ENCODE measurements at regions not wholly inside any gene's neighbourhood (a gene's known extent, or its start where the extent isn't known, plus 50 kb on each side); places are given as distances from the start of the nearest gene placed in this dataset.

DNA sequence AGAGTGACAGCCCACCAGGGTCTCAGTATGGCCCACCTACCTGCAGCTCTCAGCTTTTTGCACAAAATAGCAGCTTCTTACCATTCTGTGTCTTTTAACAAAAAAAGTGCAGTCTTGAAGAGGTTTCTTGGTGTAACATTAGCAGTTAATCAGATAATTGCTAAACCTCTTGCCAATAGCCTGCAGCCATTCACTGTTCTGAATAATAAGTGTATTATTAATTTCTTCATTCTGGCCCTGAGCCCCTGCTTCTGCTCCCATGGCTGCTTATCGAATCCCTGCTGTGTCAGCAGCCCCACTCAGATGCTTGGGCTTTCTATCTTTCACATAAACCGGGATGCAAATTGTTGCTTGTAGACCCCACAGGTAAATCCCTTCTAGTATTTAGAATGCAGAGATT is 485.9 kb downstream of the CAAP1 start:
- no peak for DNase-seq (ENCODE audit: low read depth in 2 of 2)

DNA sequence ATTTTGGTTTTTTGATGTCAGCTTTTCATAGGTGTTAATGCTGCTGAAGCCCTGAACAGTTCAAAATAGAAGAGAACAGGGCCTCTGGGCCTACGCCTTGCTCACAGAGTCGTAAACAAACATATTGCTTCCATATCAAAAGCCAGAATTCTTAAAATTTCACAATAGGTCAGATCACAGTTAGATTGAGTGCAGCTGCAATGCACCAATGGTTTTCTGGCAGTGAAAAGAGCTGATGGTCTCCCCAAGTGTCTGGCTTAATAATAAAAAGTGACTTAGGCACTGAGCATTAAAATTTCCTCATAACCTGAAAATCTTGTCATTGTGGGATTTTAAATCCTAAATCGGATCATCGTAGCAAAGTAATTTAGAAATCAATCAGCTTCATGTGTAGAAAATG is 493.0 kb downstream of the CAAP1 start:
- no peak for DNase-seq (ENCODE audit: low read depth in 2 of 2)

DNA sequence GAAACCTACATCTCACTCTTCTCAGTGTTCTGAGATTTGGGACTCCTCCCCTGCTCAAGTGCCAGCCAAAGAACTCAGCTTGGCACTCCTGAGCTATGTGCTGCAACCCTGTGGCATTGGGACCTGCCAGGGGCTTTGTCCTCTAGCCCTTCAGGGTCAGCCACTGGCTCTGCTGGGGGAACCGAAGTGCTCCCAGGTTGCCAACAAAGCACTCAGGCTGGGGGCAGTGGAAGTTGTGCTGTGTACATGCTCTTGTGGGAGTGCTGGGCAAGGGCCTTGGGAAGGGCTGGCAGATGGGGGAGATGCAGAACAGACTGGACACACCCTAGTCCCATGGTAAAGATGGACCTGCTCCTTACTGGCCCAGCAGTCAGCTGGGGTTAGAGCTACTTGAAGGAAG is 498.6 kb downstream of the CAAP1 start:
- no peak for DNase-seq (ENCODE audit: low read depth in 2 of 2)

DNA sequence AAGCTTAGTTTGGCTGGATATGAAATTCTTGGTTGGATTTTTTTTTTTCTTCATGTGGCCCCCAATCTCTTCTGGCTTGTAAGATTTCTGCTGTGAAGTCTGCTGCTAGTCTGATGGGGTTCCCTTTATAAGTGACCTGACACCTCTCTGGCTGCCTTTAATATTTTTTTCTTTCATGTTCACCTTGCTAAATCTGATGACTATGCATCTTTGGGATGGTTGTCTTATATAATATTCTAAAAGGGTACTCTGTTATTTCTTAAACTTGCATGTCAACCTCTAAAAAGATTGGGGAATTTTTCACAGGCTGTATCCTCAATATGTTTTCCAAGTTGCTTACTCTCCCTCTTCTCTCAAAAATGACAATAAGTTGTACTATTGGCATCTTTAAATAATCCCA is 500.0 kb downstream of the CAAP1 start:
- DNase-seq (ENCODE audit: low read depth in 2 of 2), result no peak

DNA sequence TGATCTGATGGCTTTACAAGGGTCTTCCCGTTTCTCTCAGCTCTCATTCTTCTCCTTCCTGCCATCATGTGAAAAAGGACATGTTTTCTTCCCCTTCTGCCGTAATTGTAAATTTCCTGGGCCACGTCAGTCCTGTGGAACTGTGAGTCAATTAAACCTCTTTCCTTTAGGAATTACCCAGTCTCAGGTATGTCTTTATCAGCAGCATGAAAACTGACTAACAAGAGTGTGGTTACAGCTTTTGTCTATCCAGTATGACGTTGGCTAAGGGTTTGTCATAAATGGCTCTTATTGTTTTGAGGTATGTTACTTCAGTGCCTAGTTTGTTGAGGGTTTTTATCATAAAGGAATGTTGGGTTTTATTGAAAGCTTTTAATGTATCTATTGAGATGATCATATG is 501.6 kb downstream of the CAAP1 start:
- DNase-seq (ENCODE audit: low read depth in 2 of 2), result no peak

DNA sequence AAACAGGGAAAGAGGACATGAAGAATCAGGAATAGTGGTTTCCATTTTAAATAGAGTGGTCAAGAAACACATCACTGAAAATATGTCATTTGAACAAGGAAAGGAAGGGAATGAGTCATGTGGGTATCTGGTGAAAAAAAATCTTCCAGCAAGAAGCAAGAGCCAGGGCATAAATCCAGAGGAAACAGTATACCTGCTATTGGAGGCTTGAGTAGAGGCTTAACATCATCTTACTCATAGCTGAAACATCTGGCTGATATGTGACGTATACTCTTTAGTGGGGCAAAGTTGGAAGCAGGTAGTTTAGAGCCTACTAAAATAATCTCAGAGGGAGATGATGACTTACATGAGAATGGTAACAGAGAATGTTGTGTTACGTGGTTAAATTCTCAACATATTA is 517.2 kb downstream of the CAAP1 start:
- DNase-seq (ENCODE audit: low read depth in 2 of 2), result no peak

DNA sequence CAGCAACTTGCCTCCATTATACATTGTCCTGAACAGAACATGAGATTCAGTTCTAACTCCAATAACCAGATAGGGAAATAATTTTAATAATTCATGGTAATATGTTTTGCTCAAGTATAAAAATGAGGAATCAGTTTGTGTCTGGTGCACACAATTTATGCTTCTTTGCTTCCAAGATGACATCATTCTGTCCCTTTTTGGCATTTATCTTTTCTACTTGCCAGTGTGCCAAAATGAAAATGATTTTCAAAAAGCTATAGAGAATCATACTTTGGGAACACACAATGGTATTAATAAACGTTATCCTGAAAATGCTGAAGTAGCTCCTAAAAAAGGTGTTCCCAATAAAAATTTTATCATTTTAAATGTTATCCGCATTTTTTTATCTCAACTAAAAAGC is 519.0 kb downstream of the CAAP1 start:
- no peak for DNase-seq (ENCODE audit: low read depth in 2 of 2)

DNA sequence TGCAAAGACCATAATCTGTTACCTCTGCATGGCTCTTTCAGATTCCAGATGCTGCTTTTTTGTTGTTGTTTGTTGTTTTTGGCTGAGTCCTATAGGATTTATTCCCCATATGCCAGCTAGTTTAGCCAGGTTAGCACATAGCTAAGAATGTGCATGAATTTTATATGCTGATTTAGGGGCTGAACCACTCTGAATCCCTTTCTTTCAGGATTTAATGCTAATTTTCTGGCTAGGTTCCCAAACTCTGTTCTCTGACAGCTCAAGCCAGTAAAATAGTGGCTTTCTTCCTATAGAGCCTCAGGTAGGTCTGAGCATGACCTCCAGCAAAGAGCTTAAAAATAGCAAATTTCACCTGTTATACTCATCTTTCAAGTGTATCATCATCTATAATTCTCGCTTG is 521.4 kb downstream of the CAAP1 start:
- DNase-seq (ENCODE audit: low read depth in 2 of 2), result no peak

DNA sequence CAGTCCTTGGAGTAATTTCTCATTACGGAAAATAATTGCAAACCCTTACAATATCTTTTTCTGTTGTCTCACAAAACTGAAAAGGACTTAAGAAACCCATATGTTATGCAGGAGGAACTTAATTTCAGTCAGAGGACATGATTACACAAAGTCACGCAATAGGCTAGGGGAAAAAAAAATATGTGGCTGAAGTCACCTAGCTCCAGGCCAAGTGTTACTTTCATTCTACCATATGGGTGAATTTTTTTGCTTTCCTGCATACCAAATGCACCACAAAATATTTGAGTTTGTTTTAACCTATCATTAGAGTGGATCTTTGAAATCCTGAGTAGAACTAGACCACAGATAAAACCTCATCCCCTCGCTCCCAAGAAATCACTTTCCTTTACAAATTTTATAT is 523.5 kb downstream of the CAAP1 start:
- no peak for DNase-seq (ENCODE audit: low read depth in 2 of 2)

DNA sequence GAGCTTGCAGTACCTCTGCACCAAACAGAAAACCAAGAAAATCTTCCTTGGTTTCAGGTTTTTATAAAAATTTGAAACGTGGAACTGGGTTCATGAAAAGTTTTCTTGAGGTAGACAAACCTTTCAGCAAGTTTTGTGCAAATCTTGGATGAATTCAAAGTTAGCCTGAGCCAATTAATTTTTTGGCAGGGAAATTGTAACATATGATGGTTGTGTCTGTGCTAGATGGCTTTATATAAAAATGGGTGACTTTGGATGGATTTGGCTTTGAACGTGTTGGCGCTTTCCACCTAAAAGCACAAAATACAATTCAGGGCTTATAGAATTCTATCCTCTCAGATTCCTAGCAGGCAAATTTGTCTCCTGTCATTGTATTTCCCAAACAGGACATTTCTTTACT is 524.4 kb downstream of the CAAP1 start:
- DNase-seq (ENCODE audit: low read depth in 2 of 2), result no peak

DNA sequence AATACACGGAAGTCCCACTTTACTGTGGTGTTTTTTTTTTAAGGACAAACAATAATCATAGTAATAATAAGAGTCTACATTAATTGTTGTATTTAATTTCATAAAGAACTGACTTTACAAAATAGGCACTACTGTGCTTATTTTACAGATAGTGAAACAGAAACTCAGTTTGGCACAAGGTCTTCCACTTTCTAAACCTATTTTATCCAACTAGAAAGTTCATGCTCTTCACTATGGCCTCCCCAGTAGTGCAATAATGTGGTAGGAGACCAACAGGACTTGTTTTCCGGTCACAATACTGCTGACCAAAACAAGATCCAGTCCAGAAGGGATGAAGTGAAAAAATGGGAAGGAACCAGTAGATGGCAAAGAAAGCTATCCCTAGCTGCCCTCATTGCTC is 531.6 kb downstream of the CAAP1 start:
- DNase-seq (ENCODE audit: low read depth in 2 of 2), result no peak

DNA sequence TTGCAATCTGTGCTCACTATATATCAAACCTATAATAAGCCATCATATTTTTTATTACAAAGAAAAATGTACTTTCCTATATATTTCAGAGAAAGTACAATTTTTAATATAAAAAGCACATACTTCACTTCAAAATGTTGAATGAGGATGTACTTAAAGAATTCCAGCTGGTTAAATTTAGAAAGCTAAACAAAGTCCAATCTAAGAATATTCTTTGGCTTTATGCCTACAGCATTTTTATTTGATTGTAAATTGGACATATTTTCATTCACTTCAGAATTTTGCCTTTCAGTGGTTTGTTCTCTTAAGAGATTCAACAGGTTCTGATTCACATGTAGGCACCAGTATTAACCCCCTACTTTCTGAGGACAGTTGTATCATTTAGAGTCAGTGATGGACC is 533.8 kb downstream of the CAAP1 start:
- DNase-seq (ENCODE audit: low read depth in 2 of 2), result no peak

DNA sequence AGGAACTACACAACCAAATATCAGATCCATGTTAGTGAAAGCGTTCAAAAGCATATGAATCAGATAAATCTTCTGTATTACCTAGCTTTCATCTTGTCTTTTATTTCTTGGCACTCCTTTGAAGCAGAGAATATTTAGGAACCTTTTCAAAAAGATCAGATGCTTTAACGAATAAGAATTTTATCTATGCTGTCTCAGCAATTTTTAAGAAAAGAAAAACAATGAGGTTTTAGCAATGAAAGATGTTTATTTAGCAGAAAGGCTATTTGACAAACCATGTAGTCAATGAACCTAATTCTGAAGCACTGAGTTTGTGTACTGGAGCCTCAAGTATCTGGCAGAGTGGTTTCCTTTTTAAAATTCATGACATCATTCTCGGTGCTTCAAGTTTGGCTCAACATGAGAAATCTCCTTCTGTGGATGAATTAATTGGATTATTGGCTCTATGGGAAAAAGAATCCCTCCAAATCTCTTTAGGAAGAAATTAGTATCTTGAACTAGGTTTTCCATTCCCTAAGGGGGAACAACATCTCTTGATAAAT is 534.7 kb downstream of the CAAP1 start:
- no peak for DNase-seq (ENCODE audit: low read depth in 2 of 2)

DNA sequence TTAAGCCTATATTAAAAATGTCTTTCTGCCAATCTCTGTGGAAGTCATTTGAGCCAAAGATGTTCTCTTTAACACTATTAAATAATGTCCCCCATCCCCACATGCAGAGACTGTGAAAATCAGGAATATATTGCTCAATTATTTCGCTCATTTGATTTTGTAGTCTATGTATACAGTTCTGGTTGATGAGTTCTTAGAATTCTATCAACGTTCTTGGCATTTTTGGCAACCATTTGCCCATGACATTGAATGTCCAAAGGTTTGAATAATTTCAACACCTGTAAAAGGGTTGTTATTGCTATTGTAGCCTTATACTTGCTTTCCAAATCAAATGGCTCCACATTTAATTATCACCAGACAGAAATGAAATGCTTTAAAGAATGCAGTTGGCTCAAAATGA is 536.1 kb downstream of the CAAP1 start:
- DNase-seq (ENCODE audit: low read depth in 2 of 2), result no peak

DNA sequence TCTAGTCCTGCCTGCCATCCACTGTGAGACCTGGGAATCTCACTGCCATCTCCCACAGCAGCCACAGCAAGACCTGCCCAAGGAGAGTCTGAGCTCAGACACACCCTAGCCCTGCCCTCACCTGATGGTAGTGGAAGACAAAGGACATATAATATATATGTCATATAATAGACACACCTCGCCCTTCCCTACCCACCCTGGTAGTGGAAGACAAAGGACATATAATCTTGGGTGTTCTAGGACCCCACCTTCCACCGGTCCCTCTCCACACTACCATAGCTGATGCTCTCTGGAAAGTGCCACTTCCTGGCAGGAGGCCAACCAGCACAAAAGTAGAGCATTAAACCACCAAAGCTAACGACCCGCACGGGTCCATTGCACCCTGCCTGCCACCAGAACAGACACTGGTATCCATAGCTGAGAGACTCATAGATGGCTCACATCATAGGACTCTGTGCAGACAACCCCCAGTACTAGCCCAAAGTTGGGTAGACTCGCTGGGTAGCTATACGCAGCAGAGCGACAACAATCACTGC is 545.6 kb downstream of the CAAP1 start:
- DNase-seq (ENCODE audit: low read depth in 2 of 2), result no peak

DNA sequence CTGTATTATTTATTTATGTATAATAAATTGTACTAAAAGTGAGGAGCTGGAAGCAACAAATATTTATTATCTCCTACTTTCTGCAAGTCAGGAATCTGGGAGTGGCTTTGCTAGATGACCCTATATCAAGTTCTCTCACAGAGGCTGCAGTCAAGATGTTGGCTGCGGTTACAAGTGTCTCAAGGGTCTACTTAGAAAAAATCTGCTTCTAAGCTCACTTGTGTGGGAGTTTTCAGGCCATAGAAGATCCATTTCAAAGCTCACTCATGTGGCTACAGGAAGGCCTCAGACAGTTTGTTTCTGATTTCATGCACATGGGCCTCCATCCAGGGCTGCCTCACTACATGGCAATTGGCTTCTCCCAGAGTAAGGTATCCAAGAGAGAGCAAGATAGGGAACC is 551.1 kb downstream of the CAAP1 start:
- no peak for DNase-seq (ENCODE audit: low read depth in 2 of 2)

DNA sequence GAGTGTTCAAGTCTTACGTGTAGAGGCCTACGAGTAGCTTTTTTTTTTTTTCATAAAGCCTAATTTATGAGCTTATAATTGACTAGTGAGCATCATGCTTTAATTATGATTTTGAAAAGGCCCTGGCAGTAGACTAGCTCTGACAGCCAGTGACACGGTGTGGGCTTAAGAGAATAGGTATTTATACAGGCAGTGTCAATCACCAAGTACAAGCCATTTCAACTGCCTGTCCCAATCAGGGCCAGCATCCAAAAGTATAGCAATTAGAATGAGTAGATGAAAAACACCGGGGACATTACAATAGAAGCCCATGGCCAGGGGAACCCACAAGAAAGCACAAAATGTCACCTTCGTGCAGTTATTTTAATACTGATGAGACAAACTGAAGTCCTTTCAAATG is 552.8 kb downstream of the CAAP1 start:
- no peak for DNase-seq (ENCODE audit: low read depth in 2 of 2)

DNA sequence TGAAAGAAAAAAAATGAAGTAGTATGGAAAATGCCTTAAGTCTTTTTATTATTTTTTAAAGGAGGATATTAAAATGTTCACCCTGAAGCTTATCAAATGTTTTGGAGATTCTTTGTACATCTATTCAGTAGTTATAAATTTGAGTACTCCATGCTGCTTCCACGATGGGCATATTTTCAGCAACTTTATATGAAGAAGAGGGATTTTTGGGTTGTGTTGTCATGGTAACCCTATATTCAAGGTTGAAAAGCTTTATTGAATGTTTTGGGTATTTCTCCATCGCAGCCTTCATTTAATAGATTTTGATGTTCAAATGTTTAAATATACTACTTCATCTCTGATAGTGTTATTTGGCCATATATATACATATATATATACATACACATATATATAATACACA is 557.5 kb downstream of the CAAP1 start:
- no peak for DNase-seq (ENCODE audit: low read depth in 2 of 2)

DNA sequence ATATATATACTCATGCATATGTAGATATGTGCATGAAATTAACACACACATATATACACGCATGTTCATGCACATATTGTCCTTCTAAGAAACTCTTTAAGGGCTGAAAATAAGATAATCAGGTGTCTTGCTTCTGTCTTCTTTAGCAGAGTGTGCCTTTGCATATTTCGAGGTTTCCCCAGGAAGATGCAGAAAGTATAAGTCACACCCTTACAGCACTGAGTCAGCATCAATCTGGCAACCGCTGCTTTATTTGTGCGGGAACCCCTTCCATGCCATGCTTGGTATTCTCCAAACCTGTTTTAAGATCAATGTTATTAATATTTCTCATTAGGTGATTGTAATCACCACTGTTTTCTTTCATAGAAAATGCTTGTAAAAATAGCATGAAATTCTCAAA is 557.9 kb downstream of the CAAP1 start:
- DNase-seq (ENCODE audit: low read depth in 2 of 2), result no peak

DNA sequence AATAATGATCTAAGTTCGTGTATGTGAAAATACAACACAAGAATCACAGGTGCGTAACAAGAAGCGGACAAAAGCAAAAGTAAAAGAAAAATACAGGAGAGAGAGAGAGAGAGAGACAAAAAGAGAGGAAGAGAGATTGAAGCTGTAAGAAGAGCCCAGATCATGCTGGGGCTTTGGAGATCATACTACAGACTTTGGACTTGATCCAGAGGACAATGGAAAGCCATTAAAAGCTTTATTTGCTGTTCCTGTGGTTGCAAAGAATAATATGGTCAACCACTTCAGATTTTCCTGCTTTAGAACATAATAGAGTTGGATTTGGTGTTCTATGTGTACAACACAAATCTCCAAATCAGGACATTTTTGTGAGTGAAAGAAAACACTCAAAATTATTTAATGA is 561.4 kb downstream of the CAAP1 start:
- DNase-seq (ENCODE audit: low read depth in 2 of 2), result no peak

DNA sequence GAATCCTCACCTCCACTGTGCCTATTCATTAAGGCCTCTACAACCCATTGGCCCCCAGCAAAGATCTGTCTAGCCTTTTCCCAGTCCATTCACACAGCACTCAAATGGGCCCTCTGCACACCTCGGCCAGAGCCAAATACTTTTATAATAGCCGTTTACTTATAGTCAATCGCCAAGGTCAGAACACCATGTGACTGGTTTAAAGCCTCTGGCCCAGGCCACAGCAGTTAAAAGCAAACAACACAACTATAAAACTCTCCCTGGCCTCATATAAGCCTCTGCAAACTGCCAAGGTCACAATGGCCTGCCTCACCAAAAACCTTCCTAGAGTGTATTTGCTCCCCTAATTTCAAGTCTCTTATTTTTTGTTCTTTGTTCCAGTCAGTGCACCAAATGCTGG is 562.6 kb downstream of the CAAP1 start:
- no peak for DNase-seq (ENCODE audit: low read depth in 2 of 2)

DNA sequence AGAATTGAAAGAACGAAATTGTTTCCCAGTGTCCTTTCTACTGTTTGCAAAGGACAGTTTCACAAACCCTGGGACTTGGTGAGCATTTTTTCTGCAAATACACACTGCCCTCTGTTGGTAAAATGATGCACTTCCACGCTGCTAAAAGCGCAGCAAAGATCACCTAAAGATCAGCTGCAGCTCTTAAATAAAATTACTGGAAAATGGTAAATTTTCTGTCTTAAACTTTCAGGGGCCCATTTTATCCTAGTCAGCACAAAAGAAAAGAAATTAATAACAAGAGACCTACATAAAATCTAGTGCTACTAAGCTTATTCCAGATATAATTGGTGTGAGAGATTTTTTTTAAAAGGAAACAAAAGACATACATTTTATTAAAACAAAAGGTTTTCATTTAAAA is 566.0 kb downstream of the CAAP1 start:
- DNase-seq (ENCODE audit: low read depth in 2 of 2), result peak; percentile 50 to 51

DNA sequence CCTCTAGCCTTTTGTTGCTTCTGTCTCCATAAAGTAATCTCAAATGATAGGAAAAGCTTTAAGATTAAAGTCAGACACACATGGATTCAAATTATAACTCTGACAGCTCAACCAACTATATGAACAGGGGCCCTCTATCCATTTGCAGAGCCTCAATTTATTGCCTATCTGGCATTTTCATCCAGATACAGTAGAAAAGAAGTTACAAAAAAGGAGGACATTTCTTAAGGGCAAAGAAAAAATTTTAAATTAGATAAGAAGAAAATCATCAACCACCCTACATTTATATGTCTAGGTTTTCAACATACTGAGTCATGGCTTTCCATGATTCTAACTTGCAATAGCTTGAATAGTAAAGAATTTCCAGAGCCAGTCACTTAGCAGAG is 567.2 kb downstream of the CAAP1 start:
- DNase-seq (ENCODE audit: low read depth in 2 of 2), result no peak

DNA sequence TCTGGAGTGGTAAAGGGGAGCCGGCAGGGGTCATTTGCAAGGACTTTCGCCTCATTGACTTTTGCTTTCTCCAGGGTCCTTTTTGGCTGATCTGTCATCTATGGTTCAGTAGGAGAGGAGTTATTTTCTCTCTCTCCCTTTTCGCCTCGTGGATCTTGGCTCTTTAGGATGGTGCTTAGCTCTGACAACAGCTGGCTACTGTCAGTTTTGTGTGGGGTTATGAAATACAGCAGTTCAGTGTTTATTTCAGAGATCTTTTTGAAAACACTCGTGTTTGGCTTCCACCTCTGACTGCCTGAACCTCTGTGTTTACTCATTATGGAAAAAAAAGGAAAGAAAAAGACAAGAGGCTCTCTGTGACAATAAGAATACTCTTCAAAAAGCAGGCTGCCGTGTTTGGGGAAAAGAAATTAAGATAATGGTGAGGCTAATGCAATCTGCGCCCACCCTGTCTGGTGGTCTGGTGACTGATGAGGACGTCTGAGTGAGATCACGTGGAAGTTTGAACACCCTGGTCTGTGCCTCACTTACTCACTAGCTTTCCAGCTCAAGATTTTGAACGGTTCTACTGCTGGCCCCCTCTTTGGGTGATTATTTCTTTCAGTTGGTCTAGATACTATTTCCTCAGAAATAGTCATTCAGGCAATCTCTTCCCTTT is 567.7 kb downstream of the CAAP1 start:
- DNase-seq (ENCODE audit: low read depth in 2 of 2), result no peak
